Transverse colon (tissue), 3 donors: ENCODE measurements at regions not wholly inside any gene's neighbourhood (a gene's known extent, or its start where the extent isn't known, plus 50 kb on each side); places are given as distances from the start of the nearest gene placed in this dataset.

Source experiments
- CTCF ChIP-seq, 5 experiments: fragments of 200-600 bp in 3 of 5; fragments of 450-650 bp in 2 of 5; sonication (generic) in 3 of 5; IDR thresholded peaks; 1 replicate in 2 of 5; 2 replicates in 3 of 5; pipeline ENCODE4 v1.5.1; 2016 to 2017; ENCODE audit warnings: antibody characterized with exemption in 5 of 5, inconsistent platforms in 3 of 5, mild to moderate bottlenecking in 2 of 5, moderate library complexity in 1 of 5
- EP300 ChIP-seq: sonication (generic); formaldehyde crosslinking; IDR thresholded peaks from one replicate; pipeline ENCODE4 v1.6.1; 2017; ENCODE audit warnings: antibody characterized with exemption, low read depth
- POLR2A ChIP-seq: fragments of 450-650 bp; IDR thresholded peaks from one replicate; pipeline ENCODE4 v1.6.1; 2016; ENCODE audit warnings: antibody characterized with exemption, mild to moderate bottlenecking, moderate library complexity

DNA sequence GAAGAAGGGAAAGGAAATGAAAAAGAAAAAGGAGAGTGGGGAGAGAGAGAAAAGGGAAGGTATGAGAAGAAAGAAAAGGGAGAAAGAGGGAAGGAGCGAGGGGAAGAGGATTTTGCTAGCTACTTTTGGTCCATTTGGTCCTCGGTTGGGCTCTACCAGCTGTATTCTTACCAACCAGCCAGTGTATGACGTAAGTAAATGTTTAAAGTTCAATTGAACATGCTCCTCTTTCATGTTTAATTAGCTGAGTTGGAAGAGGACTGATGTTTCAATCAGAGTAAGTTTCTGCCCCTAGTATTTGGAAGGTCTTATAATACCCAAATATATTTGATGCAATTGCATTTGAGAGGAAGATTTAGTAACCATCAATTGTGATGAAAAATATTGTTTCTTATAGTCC lies 424.0 kb upstream of the CXorf51B start:
- TF ChIP-seq EP300: no peak
- no peak for TF ChIP-seq POLR2A
- TF ChIP-seq CTCF (IDR thresholded peaks at IDR 0.05): no peak
